Erythroblast (primary cell): ENCODE measurements at regions not wholly inside any gene's neighbourhood (a gene's known extent, or its start where the extent isn't known, plus 50 kb on each side); places are given as distances from the start of the nearest gene placed in this dataset.
"Not testable (repeated sequence)": the region's sequence is repeated elsewhere in the genome, so short reads cannot be mapped to it uniquely, and the experiment has no call there.

ENCODE experiments used
- DNase-seq, 2 experiments: peaks; one replicate each; lab custom pipeline; 2025; lab: John Stamatoyannopoulos, UW
- GATA1 ChIP-seq: IDR thresholded peaks from 2 replicates; pipeline ENCODE4 v1.6.1; 2011; ENCODE audit warnings: low read depth, mild to moderate bottlenecking, control low read depth, low read length, moderate library complexity
- POLR2A ChIP-seq: IDR thresholded peaks from 2 replicates; pipeline ENCODE4 v1.6.1; 2011; ENCODE audit warnings: mild to moderate bottlenecking, low read length

GRCh38 chr20:41693136-41693979 is 75.2 kb upstream of the CHD6 start:
- peak; percentile 92 to 94 for DNase-seq
- TF ChIP-seq GATA1, result no peak
- peak; percentile 89 for TF ChIP-seq POLR2A

- DNase-seq, result peak; percentile 81 to 85
- TF ChIP-seq POLR2A (no peak), GATA1 (no peak)
These were observed 74.4 kb upstream of the CHD6 start for GRCh38 chr20:41692479-41693135.

- TF ChIP-seq GATA1, result no peak
- TF ChIP-seq POLR2A, result no peak
- DNase-seq, result no peak
These were observed 73.3 kb upstream of the CHD6 start for GRCh38 chr20:41691443-41691842.

- DNase-seq, result no peak
- TF ChIP-seq GATA1 (no peak), POLR2A (no peak)
These were observed 72.5 kb upstream of the CHD6 start for GRCh38 chr20:41690702-41691101.

- TF ChIP-seq GATA1, result no peak
- DNase-seq, result no peak
These were observed 68.8 kb upstream of the CHD6 start for GRCh38 chr20:41686961-41687360.

GRCh38 chr20:41685145-41685544 is 67.0 kb upstream of the CHD6 start:
- DNase-seq, result not testable (repeated sequence)

- no peak for TF ChIP-seq POLR2A
- TF ChIP-seq GATA1, result no peak
- DNase-seq, result no peak
These were observed 60.6 kb upstream of the CHD6 start for GRCh38 chr20:41678799-41679198.

GRCh38 chr20:41672282-41672681 is 54.1 kb upstream of the CHD6 start:
- TF ChIP-seq GATA1, result no peak
- TF ChIP-seq POLR2A, result no peak
- DNase-seq, result no peak

GRCh38 chr20:41671143-41671542 is 53.0 kb upstream of the CHD6 start:
- no peak for TF ChIP-seq POLR2A
- TF ChIP-seq GATA1, result no peak
- no peak for DNase-seq

GRCh38 chr20:41670631-41671030 is 52.5 kb upstream of the CHD6 start:
- TF ChIP-seq GATA1, result no peak
- no peak for TF ChIP-seq POLR2A
- no peak for DNase-seq

- no peak for TF ChIP-seq POLR2A
- no peak for TF ChIP-seq GATA1
- DNase-seq, result peak in 1 of 2 experiments; percentile 23
These were observed 51.6 kb upstream of the CHD6 start for GRCh38 chr20:41669708-41670263.

- TF ChIP-seq POLR2A (no peak), GATA1 (no peak)
- no peak for DNase-seq
These were observed 50.0 kb upstream of the CHD6 start for GRCh38 chr20:41668057-41668749.
